Naive thymus-derived CD4-positive, alpha-beta T cell (primary cell): ENCODE measurements at regions not wholly inside any gene's neighbourhood (a gene's known extent, or its start where the extent isn't known, plus 50 kb on each side); places are given as distances from the start of the nearest gene placed in this dataset.

Experiments
- ATAC-seq: fragments of 150-1000 bp; cut with Tn5 transposase; 2 replicates; pipeline ENCODE4 v1.10.0; 2021; ENCODE audit warnings: mild to moderate bottlenecking, moderate library complexity
- CTCF ChIA-PET: fragments of 350-600 bp; sonication (Branson Sonifier 250); formaldehyde crosslinking; loops from one replicate; lab custom pipeline; 2021; ENCODE audit warnings: antibody characterized with exemption; lab: Charles Lee
- POLR2A ChIA-PET: fragments of 350-600 bp; sonication (Branson Sonifier 250); formaldehyde crosslinking; loops from one replicate; lab custom pipeline; 2021; ENCODE audit warnings: antibody characterized with exemption, inconsistent platforms; lab: Charles Lee
- DNase-seq, 9 donors: peaks; one replicate each; pipeline versions ENCODE4 v3.0.0 to v3.0.0-alpha.2; 2020 to 2022; ENCODE audit warnings: mixed read lengths in 1 of 9
- H3K27ac ChIP-seq: one replicate; pipeline ENCODE4 v1.7.0; 2013; ENCODE audit warnings: mild to moderate bottlenecking, low read depth, low read length, moderate library complexity
- H3K27me3 ChIP-seq, 2 donors: one replicate each; pipeline ENCODE4 v1.7.0; 2013; ENCODE audit warnings: low read length in 2 of 2, mild to moderate bottlenecking in 2 of 2, moderate library complexity in 2 of 2; ENCODE audit not compliant: control insufficient read depth in 2 of 2, insufficient read depth in 2 of 2
- H3K36me3 ChIP-seq, 3 experiments: 1 replicate in 2 of 3; 2 replicates in 1 of 3; pipeline ENCODE4 v1.7.0; 2013; ENCODE audit warnings: low read length in 3 of 3, mild to moderate bottlenecking in 3 of 3, moderate library complexity in 1 of 3; ENCODE audit not compliant: insufficient read depth in 3 of 3, control insufficient read depth in 2 of 3
- H3K4me1 ChIP-seq, 2 donors: one replicate each; pipeline ENCODE4 v1.7.0; 2013; ENCODE audit warnings: low read length in 2 of 2, mild to moderate bottlenecking in 2 of 2, moderate library complexity in 1 of 2; ENCODE audit not compliant: control insufficient read depth in 2 of 2, insufficient read depth in 2 of 2
- H3K4me3 ChIP-seq: 2 replicates; pipeline ENCODE4 v1.7.0; 2013; ENCODE audit warnings: mild to moderate bottlenecking, low read length
- H3K9me3 ChIP-seq, 3 experiments: 1 replicate in 2 of 3; 2 replicates in 1 of 3; pipeline ENCODE4 v1.7.0; 2013; ENCODE audit warnings: low read length in 3 of 3; ENCODE audit not compliant: control insufficient read depth in 2 of 3
- H3K27ac Mint-ChIP-seq, 9 donors: one replicate each; pipeline ENCODE4 v1.8.0; 2020 to 2022; ENCODE audit warnings: mixed read lengths in 9 of 9, mild to moderate bottlenecking in 8 of 9, moderate library complexity in 5 of 9, inconsistent platforms in 2 of 9
- H3K27me3 Mint-ChIP-seq, 5 donors: one replicate each; pipeline ENCODE4 v1.8.0; 2021 to 2022; ENCODE audit warnings: mixed read lengths in 5 of 5, mild to moderate bottlenecking in 1 of 5
- H3K36me3 Mint-ChIP-seq, 5 donors: one replicate each; pipeline ENCODE4 v1.8.0; 2020 to 2022; ENCODE audit warnings: mixed read lengths in 5 of 5, mild to moderate bottlenecking in 3 of 5, inconsistent platforms in 1 of 5
- H3K4me1 Mint-ChIP-seq, 7 donors: one replicate each; pipeline ENCODE4 v1.8.0; 2020 to 2022; ENCODE audit warnings: mixed read lengths in 7 of 7, mild to moderate bottlenecking in 3 of 7, inconsistent platforms in 1 of 7
- H3K4me3 Mint-ChIP-seq, 10 donors: one replicate each; pipeline ENCODE4 v1.8.0; 2020 to 2022; ENCODE audit warnings: mild to moderate bottlenecking in 10 of 10, mixed read lengths in 10 of 10, moderate library complexity in 6 of 10, inconsistent platforms in 2 of 10
- H3K9me3 Mint-ChIP-seq, 11 donors: one replicate each; pipeline ENCODE4 v1.8.0; 2020 to 2022; ENCODE audit warnings: mixed read lengths in 11 of 11, mild to moderate bottlenecking in 4 of 11, inconsistent platforms in 1 of 11, moderate library complexity in 1 of 11
- intact Hi-C, 2 donors: fragments of 100-400 bp; cut with micrococcal nuclease; formaldehyde crosslinking; loops; one replicate each; pipeline ENCODE4 v1.15.1; 2023

- DNase-seq = no peak
- no peaks in the 10 kb centered on the region for H3K36me3 Mint-ChIP-seq
- no peaks in the 10 kb centered on the region for H3K9me3 ChIP-seq
- H3K36me3 ChIP-seq = no peaks in the 10 kb centered on the region
- CTCF ChIA-PET = no interaction called here
- H3K27me3 Mint-ChIP-seq = no peaks in the 10 kb centered on the region
- ATAC-seq = no peak
- intact Hi-C loops = no loop called here
- H3K27me3 ChIP-seq = peaks cover 0 to 2% of the 10 kb centered on the region in 2 donors
- H3K4me3 ChIP-seq = no peak overlapping the region
- no peaks in the 10 kb centered on the region for H3K4me1 ChIP-seq
- H3K9me3 Mint-ChIP-seq = peaks cover 0 to 3% (median 0%) of the 10 kb centered on the region in 11 donors
- POLR2A ChIA-PET = no interaction called here
- peaks cover 0 to 5% (median 0%) of the 10 kb centered on the region in 7 donors for H3K4me1 Mint-ChIP-seq
- no peak overlapping the region for H3K4me3 Mint-ChIP-seq
- no peak overlapping the region for H3K27ac Mint-ChIP-seq
- no peak overlapping the region for H3K27ac ChIP-seq
These were observed 114.8 kb upstream of the MED14 start for GRCh38 chrX:40849906-40850823.

DNA sequence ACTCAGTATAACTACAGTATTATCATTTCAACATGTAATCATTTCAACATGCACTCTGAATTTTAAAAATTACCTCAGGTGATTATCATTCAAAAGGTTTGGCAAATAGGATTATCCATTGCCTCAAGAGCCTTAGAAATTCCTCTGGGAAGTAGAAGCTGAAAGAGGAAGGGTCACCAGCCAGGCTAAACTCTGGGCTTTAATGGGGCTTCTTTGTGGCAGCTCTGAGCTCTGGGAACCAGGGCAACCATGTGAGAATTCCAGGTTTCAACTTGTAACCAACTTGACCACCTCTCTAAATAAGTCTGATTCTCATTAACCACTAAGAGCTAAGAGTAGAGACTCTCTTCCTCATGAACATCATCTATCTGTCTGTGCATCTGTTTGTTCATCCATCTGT, 117.2 kb upstream of the MED14 start:
- Histone ChIP-seq H3K4me1 (no peaks in the 10 kb centered on the region), H3K4me3 (no peak overlapping the region), H3K27ac (no peak overlapping the region), H3K36me3 (no peaks in the 10 kb centered on the region), H3K27me3 (no peaks in the 10 kb centered on the region), H3K9me3 (no peaks in the 10 kb centered on the region)
- Mint-ChIP-seq H3K4me3 (no peak overlapping the region), H3K27me3 (no peaks in the 10 kb centered on the region), H3K4me1 (peaks cover 0 to 5% (median 0%) of the 10 kb centered on the region in 7 donors), H3K36me3 (no peaks in the 10 kb centered on the region), H3K27ac (no peak overlapping the region), H3K9me3 (peaks cover 0 to 3% (median 0%) of the 10 kb centered on the region in 11 donors)
- CTCF ChIA-PET = no interaction called here
- ATAC-seq (no peak), DNase-seq (no peak)
- POLR2A ChIA-PET = no interaction called here
- intact Hi-C loops = no loop called here

DNA sequence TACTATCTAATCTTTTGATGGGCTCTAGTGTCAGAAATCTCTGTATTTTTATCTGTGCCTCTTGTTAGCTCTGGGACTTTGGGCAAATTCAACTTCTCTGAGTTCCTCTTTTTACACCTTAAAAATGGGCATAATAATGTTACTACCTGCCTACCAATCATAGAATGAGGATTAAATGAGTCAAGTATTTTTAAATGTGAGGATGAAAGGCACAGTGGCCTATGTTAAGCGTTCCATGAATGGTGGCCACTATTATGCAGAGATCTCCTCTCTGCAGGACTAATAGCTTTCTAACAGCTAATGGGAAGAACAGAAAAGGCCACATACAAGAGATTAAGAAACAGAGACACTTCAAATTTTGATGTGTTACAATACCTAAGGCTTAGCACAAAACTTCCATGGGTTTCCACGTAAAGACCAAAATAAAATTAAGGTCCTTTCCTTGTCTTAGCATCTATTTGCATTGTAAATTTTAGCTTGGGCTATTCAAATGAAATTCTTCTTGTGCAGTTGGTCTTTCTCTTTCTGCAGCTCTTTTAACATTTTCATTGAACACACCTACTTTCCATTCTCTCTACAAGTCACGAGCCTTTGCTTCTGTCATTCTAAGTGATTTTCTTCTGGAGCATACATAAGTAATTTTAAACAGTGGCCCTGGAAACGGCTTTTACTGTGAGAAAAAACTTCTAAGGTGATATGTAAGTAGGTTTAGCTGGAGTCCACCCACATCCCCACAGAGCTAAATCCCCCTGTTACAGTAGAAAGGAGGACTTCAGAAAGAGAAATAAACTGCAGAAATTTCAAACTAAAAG, 117.9 kb upstream of the MED14 start:
- ChIA-PET CTCF (no interaction called here), POLR2A (no interaction called here)
- intact Hi-C loops = no loop called here
- Histone ChIP-seq H3K27ac (no peak overlapping the region), H3K4me3 (no peak overlapping the region), H3K4me1 (no peaks in the 10 kb centered on the region), H3K9me3 (no peaks in the 10 kb centered on the region), H3K36me3 (no peaks in the 10 kb centered on the region), H3K27me3 (no peaks in the 10 kb centered on the region)
- Mint-ChIP-seq H3K27me3 (no peaks in the 10 kb centered on the region), H3K4me3 (no peak overlapping the region), H3K27ac (no peak overlapping the region), H3K9me3 (peaks cover 0 to 3% (median 0%) of the 10 kb centered on the region in 11 donors), H3K4me1 (peaks cover 0 to 5% (median 0%) of the 10 kb centered on the region in 7 donors), H3K36me3 (no peaks in the 10 kb centered on the region)
- no peak for ATAC-seq
- DNase-seq = no peak

- Histone ChIP-seq H3K4me1 (no peaks in the 10 kb centered on the region), H3K27ac (no peak overlapping the region), H3K27me3 (no peaks in the 10 kb centered on the region), H3K9me3 (no peaks in the 10 kb centered on the region), H3K36me3 (no peaks in the 10 kb centered on the region), H3K4me3 (no peak overlapping the region)
- Mint-ChIP-seq H3K36me3 (no peaks in the 10 kb centered on the region), H3K4me1 (peaks cover 0 to 5% (median 0%) of the 10 kb centered on the region in 7 donors), H3K4me3 (no peak overlapping the region), H3K27ac (no peak overlapping the region), H3K9me3 (peaks cover 0 to 3% (median 0%) of the 10 kb centered on the region in 11 donors), H3K27me3 (no peaks in the 10 kb centered on the region)
- intact Hi-C loops = no loop called here
- no peak for ATAC-seq
- DNase-seq = no peak
- CTCF ChIA-PET = no interaction called here
- POLR2A ChIA-PET = no interaction called here
These were observed 118.4 kb upstream of the MED14 start for GRCh38 chrX:40853816-40854123.

DNA sequence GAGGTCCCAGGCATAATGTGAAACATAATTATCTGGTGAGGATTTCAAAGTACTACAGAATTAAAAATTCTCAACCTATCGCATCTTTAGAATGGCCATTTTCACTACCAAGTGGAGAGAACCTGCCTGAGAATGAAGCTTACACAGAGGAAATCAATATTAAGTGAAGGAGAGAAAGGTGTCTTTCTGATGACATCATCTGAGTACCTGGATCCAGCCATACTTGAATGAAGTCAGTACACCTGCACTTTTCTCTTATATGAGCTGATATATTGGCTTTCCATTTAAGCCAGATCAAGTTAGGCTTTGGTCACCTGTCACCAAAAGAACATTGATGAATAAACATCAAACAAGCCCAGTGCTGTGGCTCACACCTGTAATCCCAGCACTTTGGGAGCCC, 118.9 kb upstream of the MED14 start:
- Histone ChIP-seq H3K27ac (no peak overlapping the region), H3K4me3 (no peak overlapping the region), H3K36me3 (no peaks in the 10 kb centered on the region), H3K4me1 (no peaks in the 10 kb centered on the region), H3K9me3 (no peaks in the 10 kb centered on the region), H3K27me3 (no peaks in the 10 kb centered on the region)
- ATAC-seq (no peak), DNase-seq (no peak)
- Mint-ChIP-seq H3K4me3 (no peak overlapping the region), H3K9me3 (peaks cover 0 to 3% (median 0%) of the 10 kb centered on the region in 11 donors), H3K27me3 (no peaks in the 10 kb centered on the region), H3K36me3 (no peaks in the 10 kb centered on the region), H3K27ac (no peak overlapping the region), H3K4me1 (peaks cover 0 to 5% (median 0%) of the 10 kb centered on the region in 7 donors)
- CTCF ChIA-PET = no interaction called here
- POLR2A ChIA-PET = no interaction called here
- intact Hi-C loops = no loop called here

GRCh38 chrX:40855411-40855810, 120.1 kb upstream of the MED14 start:
- peaks cover 0 to 5% (median 0%) of the 10 kb centered on the region in 7 donors for H3K4me1 Mint-ChIP-seq
- H3K36me3 Mint-ChIP-seq = no peaks in the 10 kb centered on the region
- intact Hi-C loops = no loop called here
- H3K36me3 ChIP-seq = no peaks in the 10 kb centered on the region
- POLR2A ChIA-PET = interaction anchor here (0.6 kb wide), 1 partner anchor 15 kb away, joined by 7 read pairs; no protein-coding TSS in a partner anchor
- H3K4me3 Mint-ChIP-seq = no peak overlapping the region
- H3K27ac Mint-ChIP-seq = no peak overlapping the region
- DNase-seq = no peak
- H3K27me3 Mint-ChIP-seq = no peaks in the 10 kb centered on the region
- CTCF ChIA-PET = no interaction called here
- no peak for ATAC-seq
- H3K27me3 ChIP-seq = no peaks in the 10 kb centered on the region
- peaks cover 0 to 3% (median 0%) of the 10 kb centered on the region in 11 donors for H3K9me3 Mint-ChIP-seq
- no peaks in the 10 kb centered on the region for H3K4me1 ChIP-seq
- no peaks in the 10 kb centered on the region for H3K9me3 ChIP-seq
- no peak overlapping the region for H3K4me3 ChIP-seq
- no peak overlapping the region for H3K27ac ChIP-seq
